Activated CD8-positive, alpha-beta T cell treated with anti-CD3 and anti-CD28 coated beads for 36 hours (primary cell): ENCODE measurements at regions not wholly inside any gene's neighbourhood (a gene's known extent, or its start where the extent isn't known, plus 50 kb on each side); places are given as distances from the start of the nearest gene placed in this dataset.

Source experiments
- ATAC-seq: fragments of 200-7000 bp; cut with Tn5 transposase; one replicate; pipeline ENCODE4 v1.10.0; 2021; ENCODE audit warnings: mild to moderate bottlenecking, moderate library complexity
- CTCF ChIA-PET: fragments of 350-600 bp; sonication (Branson Sonifier 250); formaldehyde crosslinking; loops from one replicate; lab custom pipeline; 2021; ENCODE audit warnings: antibody characterized with exemption; lab: Charles Lee
- POLR2A ChIA-PET: fragments of 350-600 bp; sonication (Branson Sonifier 250); formaldehyde crosslinking; loops from one replicate; lab custom pipeline; 2021; ENCODE audit warnings: antibody characterized with exemption; lab: Charles Lee
- DNase-seq: peaks from one replicate; pipeline ENCODE4 v3.0.0-alpha.2; 2020
- H3K27ac Mint-ChIP-seq: one replicate; pipeline ENCODE4 v1.8.0; 2021; ENCODE audit warnings: mild to moderate bottlenecking, mixed read lengths
- H3K27me3 Mint-ChIP-seq: one replicate; pipeline ENCODE4 v1.8.0; 2021; ENCODE audit warnings: mixed read lengths
- H3K36me3 Mint-ChIP-seq: one replicate; pipeline ENCODE4 v1.8.0; 2021; ENCODE audit warnings: low read depth, mixed read lengths
- H3K4me1 Mint-ChIP-seq: one replicate; pipeline ENCODE4 v1.8.0; 2021; ENCODE audit warnings: low read depth, mixed read lengths
- H3K4me3 Mint-ChIP-seq: one replicate; pipeline ENCODE4 v1.8.0; 2021; ENCODE audit warnings: mild to moderate bottlenecking, moderate library complexity, mixed read lengths
- H3K9me3 Mint-ChIP-seq: one replicate; pipeline ENCODE4 v1.8.0; 2021; ENCODE audit warnings: mixed read lengths
- intact Hi-C: fragments of 100-400 bp; cut with micrococcal nuclease; formaldehyde crosslinking; loops from one replicate; pipeline ENCODE4 v1.10.0; 2022
- TF ChIP-seq, protein P1 (sequence below): fragments of 200-600 bp; IDR thresholded peaks from one replicate; pipeline ENCODE4 v1.8.0; 2022; ENCODE audit warnings: antibody characterized with exemption, mild to moderate bottlenecking

DNA sequence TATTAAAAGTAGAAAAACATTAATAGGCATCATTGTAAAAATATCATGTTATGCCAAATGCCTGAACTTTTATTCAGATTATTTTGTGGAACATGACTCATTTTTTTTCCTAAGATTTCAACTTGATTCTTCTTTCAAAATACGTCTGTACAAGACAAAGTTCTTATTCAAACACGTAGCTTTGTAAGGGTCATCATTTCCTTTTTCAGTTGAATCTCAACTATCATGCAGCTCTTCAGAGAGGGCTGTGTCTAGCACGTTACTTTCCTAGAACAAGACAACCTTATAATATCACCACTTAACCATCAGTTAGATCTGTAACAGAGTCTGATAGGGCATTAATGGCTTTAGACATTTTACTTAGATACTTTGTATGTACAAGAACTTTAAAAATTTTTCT lies 608.9 kb downstream of the AMY1C start:
- ChIA-PET POLR2A (no interaction called here), CTCF (no interaction called here)
- no peaks in the 10 kb centered on the region for H3K4me1 Mint-ChIP-seq
- TF ChIP-seq, protein P1, sequence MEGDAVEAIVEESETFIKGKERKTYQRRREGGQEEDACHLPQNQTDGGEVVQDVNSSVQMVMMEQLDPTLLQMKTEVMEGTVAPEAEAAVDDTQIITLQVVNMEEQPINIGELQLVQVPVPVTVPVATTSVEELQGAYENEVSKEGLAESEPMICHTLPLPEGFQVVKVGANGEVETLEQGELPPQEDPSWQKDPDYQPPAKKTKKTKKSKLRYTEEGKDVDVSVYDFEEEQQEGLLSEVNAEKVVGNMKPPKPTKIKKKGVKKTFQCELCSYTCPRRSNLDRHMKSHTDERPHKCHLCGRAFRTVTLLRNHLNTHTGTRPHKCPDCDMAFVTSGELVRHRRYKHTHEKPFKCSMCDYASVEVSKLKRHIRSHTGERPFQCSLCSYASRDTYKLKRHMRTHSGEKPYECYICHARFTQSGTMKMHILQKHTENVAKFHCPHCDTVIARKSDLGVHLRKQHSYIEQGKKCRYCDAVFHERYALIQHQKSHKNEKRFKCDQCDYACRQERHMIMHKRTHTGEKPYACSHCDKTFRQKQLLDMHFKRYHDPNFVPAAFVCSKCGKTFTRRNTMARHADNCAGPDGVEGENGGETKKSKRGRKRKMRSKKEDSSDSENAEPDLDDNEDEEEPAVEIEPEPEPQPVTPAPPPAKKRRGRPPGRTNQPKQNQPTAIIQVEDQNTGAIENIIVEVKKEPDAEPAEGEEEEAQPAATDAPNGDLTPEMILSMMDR = no peak
- no peaks in the 10 kb centered on the region for H3K36me3 Mint-ChIP-seq
- DNase-seq (no peak), ATAC-seq (no peak)
- H3K27ac Mint-ChIP-seq = no peak overlapping the region
- intact Hi-C loops = no loop called here
- H3K27me3 Mint-ChIP-seq = no peaks in the 10 kb centered on the region
- H3K9me3 Mint-ChIP-seq = peaks cover 5% of the 10 kb centered on the region
- no peak overlapping the region for H3K4me3 Mint-ChIP-seq

DNA sequence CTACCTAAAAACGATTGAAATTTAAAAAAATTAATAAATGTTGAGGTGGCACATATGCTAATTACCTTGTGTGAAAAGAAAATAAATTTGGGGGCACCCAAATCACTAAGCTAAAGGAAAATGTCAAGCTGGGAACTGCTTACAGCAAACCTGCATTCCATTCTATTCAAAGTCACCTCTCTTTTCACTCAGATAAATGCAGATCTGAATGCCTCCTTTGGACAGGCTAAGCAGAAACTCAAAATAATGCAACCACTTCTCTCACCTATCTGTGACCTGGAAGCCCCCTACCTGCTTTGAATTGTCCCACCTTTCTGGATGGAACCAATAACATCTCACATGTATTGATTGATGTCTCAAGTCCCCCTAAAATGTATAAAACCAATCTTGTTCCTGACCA lies 628.7 kb downstream of the AMY1C start:
- ChIA-PET POLR2A (no interaction called here), CTCF (no interaction called here)
- intact Hi-C loops = no loop called here
- no peak overlapping the region for H3K4me3 Mint-ChIP-seq
- no peak overlapping the region for H3K27ac Mint-ChIP-seq
- H3K4me1 Mint-ChIP-seq = no peaks in the 10 kb centered on the region
- H3K36me3 Mint-ChIP-seq = no peaks in the 10 kb centered on the region
- H3K9me3 Mint-ChIP-seq = peaks cover 22% of the 10 kb centered on the region
- no peak for ATAC-seq
- H3K27me3 Mint-ChIP-seq = no peaks in the 10 kb centered on the region
- TF ChIP-seq, protein P1 = no peak
- DNase-seq = no peak

- Mint-ChIP-seq H3K27me3 (no peaks in the 10 kb centered on the region), H3K4me1 (no peaks in the 10 kb centered on the region), H3K4me3 (no peak overlapping the region), H3K36me3 (no peaks in the 10 kb centered on the region), H3K27ac (no peak overlapping the region), H3K9me3 (peaks cover 20% of the 10 kb centered on the region)
- TF ChIP-seq, protein P1 = no peak
- CTCF ChIA-PET = no interaction called here
- intact Hi-C loops = no loop called here
- ATAC-seq (no peak), DNase-seq (no peak)
- POLR2A ChIA-PET = no interaction called here
Measured at GRCh38 chr1:104380003-104380402, 630.3 kb downstream of the AMY1C start.

DNA sequence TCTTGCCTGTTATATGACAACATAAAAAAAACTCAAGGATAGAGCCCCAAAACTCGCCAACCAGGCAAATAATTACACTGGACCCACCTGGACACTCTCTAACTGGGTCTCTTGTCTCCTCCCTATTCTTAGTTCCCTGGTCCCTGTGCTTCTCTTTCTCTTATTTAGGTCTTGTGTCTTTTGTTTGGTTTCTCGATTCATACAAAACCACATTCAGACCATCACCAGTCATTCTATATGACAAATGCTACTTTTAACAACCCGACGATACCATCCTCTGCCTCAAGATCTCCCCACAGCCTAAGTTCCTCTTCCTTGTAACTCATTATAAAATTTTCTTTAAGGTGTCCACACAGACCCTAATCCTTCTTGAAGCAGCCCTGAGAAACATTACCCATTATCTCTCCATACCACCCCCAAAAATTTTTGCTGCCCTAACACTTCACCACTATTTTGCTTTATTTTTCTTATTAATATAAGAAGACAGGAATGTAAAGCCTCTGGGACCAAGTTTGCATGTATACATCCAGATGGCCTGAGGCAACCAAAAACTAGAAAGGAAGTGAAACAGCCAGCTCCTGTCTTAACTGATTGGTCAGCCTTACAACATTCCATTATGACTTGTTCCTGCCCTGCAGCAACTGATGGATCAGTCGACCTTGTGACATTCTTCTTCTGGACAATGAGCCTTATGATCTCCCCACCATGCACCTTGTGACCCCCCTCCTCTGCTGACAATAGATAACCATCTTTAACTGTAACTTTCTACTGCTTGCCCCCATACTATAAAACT lies 638.2 kb downstream of the AMY1C start:
- Mint-ChIP-seq H3K27ac (no peak overlapping the region), H3K36me3 (no peaks in the 10 kb centered on the region), H3K27me3 (no peaks in the 10 kb centered on the region), H3K4me1 (no peaks in the 10 kb centered on the region), H3K9me3 (peaks cover 11% of the 10 kb centered on the region), H3K4me3 (no peak overlapping the region)
- TF ChIP-seq, protein P1 = no peak
- DNase-seq (no peak), ATAC-seq (no peak)
- ChIA-PET CTCF (no interaction called here), POLR2A (no interaction called here)
- intact Hi-C loops = no loop called here

DNA sequence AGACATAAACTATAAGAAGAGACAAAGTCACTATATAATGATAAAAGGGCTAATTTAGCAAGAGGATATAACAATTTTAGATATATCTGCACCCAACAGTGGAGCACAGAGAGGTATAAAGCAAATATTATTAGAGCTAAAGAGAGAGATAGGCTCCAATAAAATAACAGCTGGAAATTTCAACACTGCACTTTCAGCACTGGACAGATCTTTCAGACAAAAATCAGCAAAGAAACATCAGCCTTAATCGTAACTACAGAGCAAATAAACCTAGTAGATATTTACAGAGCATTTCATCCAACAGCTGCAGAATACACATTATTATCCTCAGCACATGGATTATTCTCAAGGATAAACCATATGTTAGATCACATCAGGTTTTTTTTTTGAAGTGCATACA lies 642.9 kb downstream of the AMY1C start:
- Mint-ChIP-seq H3K36me3 (no peaks in the 10 kb centered on the region), H3K27me3 (no peaks in the 10 kb centered on the region), H3K27ac (no peak overlapping the region), H3K4me1 (no peaks in the 10 kb centered on the region), H3K4me3 (no peak overlapping the region), H3K9me3 (peaks cover 16% of the 10 kb centered on the region)
- CTCF ChIA-PET = no interaction called here
- intact Hi-C loops = no loop called here
- TF ChIP-seq, protein P1 = no peak
- DNase-seq = no peak
- POLR2A ChIA-PET = no interaction called here
- ATAC-seq = no peak
